Transverse colon (tissue), 4 donors: ENCODE measurements at regions not wholly inside any gene's neighbourhood (a gene's known extent, or its start where the extent isn't known, plus 50 kb on each side); places are given as distances from the start of the nearest gene placed in this dataset.

Experiments used
- EP300 ChIP-seq: sonication (generic); formaldehyde crosslinking; IDR thresholded peaks from one replicate; pipeline ENCODE4 v1.6.1; 2017; ENCODE audit warnings: antibody characterized with exemption, low read depth
- POLR2A ChIP-seq: fragments of 450-650 bp; IDR thresholded peaks from one replicate; pipeline ENCODE4 v1.6.1; 2016; ENCODE audit warnings: antibody characterized with exemption, mild to moderate bottlenecking, moderate library complexity
- POLR2AphosphoS5 ChIP-seq, 3 donors: sonication (generic); formaldehyde crosslinking; IDR thresholded peaks; one replicate each; pipeline ENCODE4 v1.6.1; 2016; ENCODE audit warnings: antibody characterized with exemption in 3 of 3
- TF ChIP-seq, protein P1 (sequence below), 5 experiments: fragments of 200-600 bp in 3 of 5; fragments of 450-650 bp in 2 of 5; sonication (generic) in 3 of 5; IDR thresholded peaks; 1 replicate in 2 of 5; 2 replicates in 3 of 5; pipeline ENCODE4 v1.5.1; 2016 to 2017; ENCODE audit warnings: antibody characterized with exemption in 5 of 5, inconsistent platforms in 3 of 5, mild to moderate bottlenecking in 2 of 5, moderate library complexity in 1 of 5

DNA sequence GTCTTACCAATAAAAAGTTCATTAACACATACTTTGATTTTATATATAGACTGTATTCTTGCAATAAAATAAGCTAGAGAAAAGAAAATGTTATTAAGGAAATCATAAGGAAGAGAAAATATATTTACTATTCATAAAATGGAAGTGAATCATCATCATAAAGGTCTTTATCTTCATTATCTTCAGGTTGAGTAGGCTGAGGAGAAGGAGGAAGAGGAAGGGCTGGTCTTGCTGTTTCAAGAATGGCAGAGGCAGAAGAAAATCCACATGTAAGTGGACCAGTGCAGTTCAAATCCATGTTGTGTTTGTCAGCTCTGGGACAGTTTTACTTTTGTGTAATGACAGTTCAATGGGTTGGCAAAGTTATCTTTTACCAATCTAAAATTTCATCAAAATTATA, 609.1 kb upstream of the ANKRD30A start:
- TF ChIP-seq POLR2A: no peak
- TF ChIP-seq, protein P1, sequence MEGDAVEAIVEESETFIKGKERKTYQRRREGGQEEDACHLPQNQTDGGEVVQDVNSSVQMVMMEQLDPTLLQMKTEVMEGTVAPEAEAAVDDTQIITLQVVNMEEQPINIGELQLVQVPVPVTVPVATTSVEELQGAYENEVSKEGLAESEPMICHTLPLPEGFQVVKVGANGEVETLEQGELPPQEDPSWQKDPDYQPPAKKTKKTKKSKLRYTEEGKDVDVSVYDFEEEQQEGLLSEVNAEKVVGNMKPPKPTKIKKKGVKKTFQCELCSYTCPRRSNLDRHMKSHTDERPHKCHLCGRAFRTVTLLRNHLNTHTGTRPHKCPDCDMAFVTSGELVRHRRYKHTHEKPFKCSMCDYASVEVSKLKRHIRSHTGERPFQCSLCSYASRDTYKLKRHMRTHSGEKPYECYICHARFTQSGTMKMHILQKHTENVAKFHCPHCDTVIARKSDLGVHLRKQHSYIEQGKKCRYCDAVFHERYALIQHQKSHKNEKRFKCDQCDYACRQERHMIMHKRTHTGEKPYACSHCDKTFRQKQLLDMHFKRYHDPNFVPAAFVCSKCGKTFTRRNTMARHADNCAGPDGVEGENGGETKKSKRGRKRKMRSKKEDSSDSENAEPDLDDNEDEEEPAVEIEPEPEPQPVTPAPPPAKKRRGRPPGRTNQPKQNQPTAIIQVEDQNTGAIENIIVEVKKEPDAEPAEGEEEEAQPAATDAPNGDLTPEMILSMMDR (IDR thresholded peaks at IDR 0.05): no peak
- no peak for TF ChIP-seq EP300
- TF ChIP-seq POLR2AphosphoS5 (IDR thresholded peaks at IDR 0.05): no peak
